ENCODE measurements at regions not wholly inside any gene's neighbourhood (a gene's known extent, or its start where the extent isn't known, plus 50 kb on each side); places are given as distances from the start of the nearest gene placed in this dataset.

- no peaks in the 10 kb centered on the region for H3K27me3 Mint-ChIP-seq (ENCODE audit: unreplicated experiment)
- no TSS peak for BruUV-seq (replicated peaks)
- H3K4me3 Mint-ChIP-seq (ENCODE audit: low read depth, unreplicated experiment): no peak overlapping the region
- CTCF ChIA-PET: no interaction called here
- H3K9me3 Mint-ChIP-seq (ENCODE audit: low read depth, unreplicated experiment): no peaks in the 10 kb centered on the region
- peaks cover 5% of the 10 kb centered on the region for H3K36me3 Mint-ChIP-seq (ENCODE audit: insufficient read depth, unreplicated experiment)
- DNase-seq: no peak
- peaks cover 38% of the 10 kb centered on the region for H3K4me1 Mint-ChIP-seq (ENCODE audit: low read depth, unreplicated experiment)
- TF ChIP-seq CTCF (IDR thresholded peaks at IDR 0.05; ENCODE audit: unreplicated experiment): no peak
- H3K27ac Mint-ChIP-seq (ENCODE audit: unreplicated experiment): no peak overlapping the region
- intact Hi-C loops (cut with micrococcal nuclease; ENCODE audit: unreplicated experiment): no loop called here
Measured at GRCh38 chr2:55781542-55781941, 87.9 kb upstream of the PNPT1 start.

DNA sequence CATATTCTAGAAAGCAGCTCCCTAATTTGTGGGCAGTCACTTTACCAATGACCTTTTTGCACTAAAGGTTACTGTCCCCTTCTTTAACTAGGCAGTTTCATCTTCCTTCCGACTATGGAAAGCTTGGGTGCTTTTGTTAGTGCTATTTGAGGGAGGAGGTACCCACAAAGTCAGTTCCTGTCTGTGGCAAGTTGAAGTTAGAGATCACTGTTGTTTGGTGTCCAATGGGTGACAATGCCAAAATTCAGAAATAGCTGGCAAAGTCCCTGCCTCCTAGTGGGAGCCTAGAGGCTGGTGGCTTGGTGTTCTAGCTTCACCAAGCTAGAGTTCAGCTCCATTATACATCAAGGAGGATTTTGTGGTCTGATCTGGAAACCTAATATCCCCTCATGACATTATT lies 87.1 kb upstream of the PNPT1 start:
- Mint-ChIP-seq H3K27ac (ENCODE audit: unreplicated experiment) (no peak overlapping the region), H3K36me3 (ENCODE audit: insufficient read depth, unreplicated experiment) (peaks cover 5% of the 10 kb centered on the region), H3K9me3 (ENCODE audit: low read depth, unreplicated experiment) (no peaks in the 10 kb centered on the region), H3K4me3 (ENCODE audit: low read depth, unreplicated experiment) (no peak overlapping the region), H3K27me3 (ENCODE audit: unreplicated experiment) (no peaks in the 10 kb centered on the region), H3K4me1 (ENCODE audit: low read depth, unreplicated experiment) (peaks cover 46% of the 10 kb centered on the region)
- no peak for DNase-seq
- CTCF ChIA-PET: no interaction called here
- no TSS peak for BruUV-seq (replicated peaks)
- intact Hi-C loops (cut with micrococcal nuclease; ENCODE audit: unreplicated experiment): no loop called here
- no peak for TF ChIP-seq CTCF (IDR thresholded peaks at IDR 0.05; ENCODE audit: unreplicated experiment)

- H3K4me3 Mint-ChIP-seq (ENCODE audit: low read depth, unreplicated experiment): peak overlapping the region; percentile 1
- intact Hi-C loops (cut with micrococcal nuclease; ENCODE audit: unreplicated experiment): loop anchor here (10.0 kb wide), 1 partner anchor 1735 kb away; no protein-coding TSS in a partner anchor
- BruUV-seq (replicated peaks): no TSS peak
- peak overlapping the region; percentile 78 for H3K27ac Mint-ChIP-seq (ENCODE audit: unreplicated experiment)
- H3K36me3 Mint-ChIP-seq (ENCODE audit: insufficient read depth, unreplicated experiment): peaks cover 5% of the 10 kb centered on the region
- TF ChIP-seq CTCF (IDR thresholded peaks at IDR 0.05; ENCODE audit: unreplicated experiment): no peak
- CTCF ChIA-PET: no interaction called here
- peaks cover 55% of the 10 kb centered on the region for H3K4me1 Mint-ChIP-seq (ENCODE audit: low read depth, unreplicated experiment)
- no peaks in the 10 kb centered on the region for H3K27me3 Mint-ChIP-seq (ENCODE audit: unreplicated experiment)
- no peaks in the 10 kb centered on the region for H3K9me3 Mint-ChIP-seq (ENCODE audit: low read depth, unreplicated experiment)
- peak; percentile 42 for DNase-seq
Measured at GRCh38 chr2:55779459-55780421, 86.1 kb upstream of the PNPT1 start.

- no peak overlapping the region for H3K4me3 Mint-ChIP-seq (ENCODE audit: low read depth, unreplicated experiment)
Measured at GRCh38 chr2:55776966-55777365, 83.3 kb upstream of the PNPT1 start.

More at GRCh38 chr2:55776966-55777365, 83.3 kb upstream of the PNPT1 start:
- CTCF ChIA-PET: interaction anchor here (0.6 kb wide), 1 partner anchor 1791 kb away, joined by 6 read pairs; no protein-coding TSS in a partner anchor
- H3K27me3 Mint-ChIP-seq (ENCODE audit: unreplicated experiment): no peaks in the 10 kb centered on the region
- no peak overlapping the region for H3K27ac Mint-ChIP-seq (ENCODE audit: unreplicated experiment)
- TF ChIP-seq CTCF (IDR thresholded peaks at IDR 0.05; ENCODE audit: unreplicated experiment): no peak
- peaks cover 5% of the 10 kb centered on the region for H3K36me3 Mint-ChIP-seq (ENCODE audit: insufficient read depth, unreplicated experiment)
- intact Hi-C loops (cut with micrococcal nuclease; ENCODE audit: unreplicated experiment): loop anchor here (10.0 kb wide), 1 partner anchor 1738 kb away; no protein-coding TSS in a partner anchor
- no peak for DNase-seq
- no TSS peak for BruUV-seq (replicated peaks)
- peaks cover 42% of the 10 kb centered on the region for H3K4me1 Mint-ChIP-seq (ENCODE audit: low read depth, unreplicated experiment)
- H3K9me3 Mint-ChIP-seq (ENCODE audit: low read depth, unreplicated experiment): no peaks in the 10 kb centered on the region

Measured in Calu3 (cell line).